ENCODE measurements at regions not wholly inside any gene's neighbourhood (a gene's known extent, or its start where the extent isn't known, plus 50 kb on each side); places are given as distances from the start of the nearest gene placed in this dataset.

DNA sequence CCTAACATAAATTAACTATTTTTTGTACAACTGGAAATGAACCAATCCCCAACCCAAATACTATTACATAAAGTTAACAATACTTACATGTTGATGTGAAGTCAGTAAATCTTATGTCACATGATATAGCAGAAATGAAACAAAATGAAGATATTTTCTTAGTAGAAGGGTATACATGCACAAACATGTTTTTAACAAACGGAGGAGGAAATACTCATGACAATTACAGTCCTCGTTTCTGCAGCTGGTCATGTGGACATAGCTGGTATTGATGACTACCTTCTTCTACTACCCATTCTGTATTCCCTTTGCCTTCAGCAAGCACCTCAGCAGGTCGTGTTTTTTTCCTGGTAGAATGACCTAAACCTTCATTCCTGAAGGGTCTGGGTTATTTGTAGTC is 252.3 kb downstream of the HTR7 start:
- CTCF ChIA-PET: no interaction called here
- no peaks in the 10 kb centered on the region for H3K4me1 ChIP-seq (ENCODE audit: control insufficient read depth, insufficient read depth, low read length)
- in situ Hi-C loops (cut with HindIII; ENCODE audit: low pct_unique_long_range_greater_than_20kb, low sequenced_read_pairs): no loop called here
- intact Hi-C loops (cut with micrococcal nuclease; ENCODE audit: unreplicated experiment): no loop called here
- ATAC-seq (no peak), DNase-seq (ENCODE audit: low read depth, low spot score) (no peak)
- no peaks in the 10 kb centered on the region for H3K9me3 ChIP-seq (ENCODE audit: control insufficient read depth, insufficient read depth, low read depth, low read length)
- no peak for TF ChIP-seq TCF7L2 (IDR thresholded peaks at IDR 0.05; ENCODE audit: low read depth, low read length)
- TF ChIP-seq, protein P1, sequence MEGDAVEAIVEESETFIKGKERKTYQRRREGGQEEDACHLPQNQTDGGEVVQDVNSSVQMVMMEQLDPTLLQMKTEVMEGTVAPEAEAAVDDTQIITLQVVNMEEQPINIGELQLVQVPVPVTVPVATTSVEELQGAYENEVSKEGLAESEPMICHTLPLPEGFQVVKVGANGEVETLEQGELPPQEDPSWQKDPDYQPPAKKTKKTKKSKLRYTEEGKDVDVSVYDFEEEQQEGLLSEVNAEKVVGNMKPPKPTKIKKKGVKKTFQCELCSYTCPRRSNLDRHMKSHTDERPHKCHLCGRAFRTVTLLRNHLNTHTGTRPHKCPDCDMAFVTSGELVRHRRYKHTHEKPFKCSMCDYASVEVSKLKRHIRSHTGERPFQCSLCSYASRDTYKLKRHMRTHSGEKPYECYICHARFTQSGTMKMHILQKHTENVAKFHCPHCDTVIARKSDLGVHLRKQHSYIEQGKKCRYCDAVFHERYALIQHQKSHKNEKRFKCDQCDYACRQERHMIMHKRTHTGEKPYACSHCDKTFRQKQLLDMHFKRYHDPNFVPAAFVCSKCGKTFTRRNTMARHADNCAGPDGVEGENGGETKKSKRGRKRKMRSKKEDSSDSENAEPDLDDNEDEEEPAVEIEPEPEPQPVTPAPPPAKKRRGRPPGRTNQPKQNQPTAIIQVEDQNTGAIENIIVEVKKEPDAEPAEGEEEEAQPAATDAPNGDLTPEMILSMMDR (IDR thresholded peaks at IDR 0.05): no peak
- no peak for TF ChIP-seq POLR2AphosphoS5 (IDR thresholded peaks at IDR 0.05; ENCODE audit: low read depth, low read length)
- TF ChIP-seq, protein P2, sequence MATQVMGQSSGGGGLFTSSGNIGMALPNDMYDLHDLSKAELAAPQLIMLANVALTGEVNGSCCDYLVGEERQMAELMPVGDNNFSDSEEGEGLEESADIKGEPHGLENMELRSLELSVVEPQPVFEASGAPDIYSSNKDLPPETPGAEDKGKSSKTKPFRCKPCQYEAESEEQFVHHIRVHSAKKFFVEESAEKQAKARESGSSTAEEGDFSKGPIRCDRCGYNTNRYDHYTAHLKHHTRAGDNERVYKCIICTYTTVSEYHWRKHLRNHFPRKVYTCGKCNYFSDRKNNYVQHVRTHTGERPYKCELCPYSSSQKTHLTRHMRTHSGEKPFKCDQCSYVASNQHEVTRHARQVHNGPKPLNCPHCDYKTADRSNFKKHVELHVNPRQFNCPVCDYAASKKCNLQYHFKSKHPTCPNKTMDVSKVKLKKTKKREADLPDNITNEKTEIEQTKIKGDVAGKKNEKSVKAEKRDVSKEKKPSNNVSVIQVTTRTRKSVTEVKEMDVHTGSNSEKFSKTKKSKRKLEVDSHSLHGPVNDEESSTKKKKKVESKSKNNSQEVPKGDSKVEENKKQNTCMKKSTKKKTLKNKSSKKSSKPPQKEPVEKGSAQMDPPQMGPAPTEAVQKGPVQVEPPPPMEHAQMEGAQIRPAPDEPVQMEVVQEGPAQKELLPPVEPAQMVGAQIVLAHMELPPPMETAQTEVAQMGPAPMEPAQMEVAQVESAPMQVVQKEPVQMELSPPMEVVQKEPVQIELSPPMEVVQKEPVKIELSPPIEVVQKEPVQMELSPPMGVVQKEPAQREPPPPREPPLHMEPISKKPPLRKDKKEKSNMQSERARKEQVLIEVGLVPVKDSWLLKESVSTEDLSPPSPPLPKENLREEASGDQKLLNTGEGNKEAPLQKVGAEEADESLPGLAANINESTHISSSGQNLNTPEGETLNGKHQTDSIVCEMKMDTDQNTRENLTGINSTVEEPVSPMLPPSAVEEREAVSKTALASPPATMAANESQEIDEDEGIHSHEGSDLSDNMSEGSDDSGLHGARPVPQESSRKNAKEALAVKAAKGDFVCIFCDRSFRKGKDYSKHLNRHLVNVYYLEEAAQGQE (IDR thresholded peaks at IDR 0.05; ENCODE audit: insufficient read depth in 1 of 2, low read depth in 2 of 2, low read length in 1 of 2): no peak
- no peak for TF ChIP-seq SIN3A (IDR thresholded peaks at IDR 0.05; ENCODE audit: borderline replicate concordance, insufficient read depth, low read depth, low read length)
- no peak overlapping the region for H3K27ac ChIP-seq (ENCODE audit: low read length)
- no peak overlapping the region for H3K4me3 ChIP-seq (ENCODE audit: low read depth in 2 of 2, low read length in 2 of 2)
- POLR2A ChIA-PET: no interaction called here
- no TSS peak for BruUV-seq (replicated peaks)
- H3K27me3 ChIP-seq (ENCODE audit: control insufficient read depth, insufficient read depth, low read length): no peaks in the 10 kb centered on the region
- no peaks in the 10 kb centered on the region for H3K36me3 ChIP-seq (ENCODE audit: control insufficient read depth, insufficient read depth, low read length)

DNA sequence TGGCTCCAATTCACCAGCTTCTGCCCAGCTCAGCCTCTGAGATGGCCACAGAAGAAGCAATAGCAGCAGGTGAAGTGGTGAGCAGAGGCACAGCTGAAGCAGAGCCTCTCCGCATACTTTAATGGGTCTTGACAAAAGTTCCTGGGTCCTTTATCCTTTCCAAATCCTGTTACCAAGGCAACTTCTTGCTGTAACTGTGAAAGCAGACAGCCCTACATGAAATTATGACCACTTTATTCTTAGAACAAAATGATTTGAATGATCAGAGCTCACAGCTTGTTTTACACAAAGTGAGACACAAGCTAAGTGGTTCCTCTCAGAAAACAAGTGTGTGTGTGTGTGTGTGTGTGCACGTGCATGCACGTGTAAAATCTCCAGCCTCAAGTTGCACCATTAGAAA is 245.6 kb downstream of the HTR7 start:
- Histone ChIP-seq H3K4me1 (ENCODE audit: control insufficient read depth, insufficient read depth, low read length) (no peaks in the 10 kb centered on the region), H3K9me3 (ENCODE audit: control insufficient read depth, insufficient read depth, low read depth, low read length) (no peaks in the 10 kb centered on the region), H3K27me3 (ENCODE audit: control insufficient read depth, insufficient read depth, low read length) (no peaks in the 10 kb centered on the region), H3K4me3 (ENCODE audit: low read depth in 2 of 2, low read length in 2 of 2) (no peak overlapping the region), H3K27ac (ENCODE audit: low read length) (no peak overlapping the region), H3K36me3 (ENCODE audit: control insufficient read depth, insufficient read depth, low read length) (no peaks in the 10 kb centered on the region)
- ATAC-seq (no peak), DNase-seq (ENCODE audit: low read depth, low spot score) (no peak)
- in situ Hi-C loops (cut with HindIII; ENCODE audit: low pct_unique_long_range_greater_than_20kb, low sequenced_read_pairs): no loop called here
- TF ChIP-seq, protein P1 (IDR thresholded peaks at IDR 0.05): no peak
- TF ChIP-seq, protein P2 (IDR thresholded peaks at IDR 0.05; ENCODE audit: insufficient read depth in 1 of 2, low read depth in 2 of 2, low read length in 1 of 2): no peak
- TF ChIP-seq TCF7L2 (IDR thresholded peaks at IDR 0.05; ENCODE audit: low read depth, low read length) (no peak), SIN3A (IDR thresholded peaks at IDR 0.05; ENCODE audit: borderline replicate concordance, insufficient read depth, low read depth, low read length) (no peak), POLR2AphosphoS5 (IDR thresholded peaks at IDR 0.05; ENCODE audit: low read depth, low read length) (no peak)
- BruUV-seq (replicated peaks): no TSS peak
- ChIA-PET CTCF (interaction anchor here (0.8 kb wide), 1 partner anchor 29 kb away, joined by 4 read pairs; no protein-coding TSS in a partner anchor), POLR2A (no interaction called here)
- intact Hi-C loops (cut with micrococcal nuclease; ENCODE audit: unreplicated experiment): no loop called here

Data from Panc1 (cell line).